Common myeloid progenitor, CD34-positive (primary cell): ENCODE measurements at regions not wholly inside any gene's neighbourhood (a gene's known extent, or its start where the extent isn't known, plus 50 kb on each side); places are given as distances from the start of the nearest gene placed in this dataset.

ENCODE experiments used
- CTCF ChIA-PET: fragments of 350-600 bp; sonication (Branson Sonifier 250); formaldehyde crosslinking; loops from one replicate; lab custom pipeline; 2021; ENCODE audit warnings: antibody characterized with exemption; lab: Charles Lee
- POLR2A ChIA-PET: fragments of 350-600 bp; sonication (Branson Sonifier 250); formaldehyde crosslinking; loops from one replicate; lab custom pipeline; 2021; ENCODE audit warnings: antibody characterized with exemption; lab: Charles Lee
- DNase-seq, 3 donors: peaks; one replicate each; pipeline versions ENCODE4 v3.0.0 to v3.0.0-alpha.2; 2013
- H3K27ac ChIP-seq, 2 experiments: 1 replicate in 1 of 2; 2 replicates in 1 of 2; pipeline ENCODE4 v1.7.0; 2013; ENCODE audit warnings: inconsistent platforms in 2 of 2, low read length in 2 of 2, mild to moderate bottlenecking in 2 of 2, low read depth in 1 of 2, moderate library complexity in 1 of 2; ENCODE audit not compliant: severe bottlenecking in 2 of 2, insufficient read depth in 1 of 2, poor library complexity in 1 of 2
- H3K27me3 ChIP-seq, 5 experiments: replicated peaks in 2 of 5; 1 replicate in 3 of 5; 2 replicates in 2 of 5; pipeline versions ENCODE4 v1.6.1 to v1.7.0; 2013; ENCODE audit warnings: low read length in 4 of 5, mild to moderate bottlenecking in 2 of 5, moderate library complexity in 2 of 5, inconsistent platforms in 1 of 5; ENCODE audit not compliant: insufficient read depth in 5 of 5, control insufficient read depth in 4 of 5
- H3K36me3 ChIP-seq, 4 experiments: 1 replicate in 2 of 4; 2 replicates in 2 of 4; pipeline versions ENCODE4 v1.6.1 to v1.7.0; 2013; ENCODE audit warnings: low read length in 3 of 4, control low read depth in 1 of 4, mild to moderate bottlenecking in 1 of 4; ENCODE audit not compliant: control insufficient read depth in 4 of 4, insufficient read depth in 4 of 4
- H3K4me1 ChIP-seq, 4 experiments: 1 replicate in 3 of 4; 2 replicates in 1 of 4; pipeline versions ENCODE4 v1.6.1 to v1.7.1; 2013; ENCODE audit warnings: low read length in 3 of 4, mild to moderate bottlenecking in 3 of 4, control low read depth in 1 of 4, inconsistent platforms in 1 of 4, moderate library complexity in 1 of 4; ENCODE audit not compliant: control insufficient read depth in 4 of 4, insufficient read depth in 4 of 4; ENCODE audit errors: control extremely low read depth in 1 of 4
- H3K4me3 ChIP-seq, 7 experiments: 1 replicate in 4 of 7; 2 replicates in 3 of 7; pipeline versions ENCODE4 v1.5.1 to v1.7.0; 2013; ENCODE audit warnings: mild to moderate bottlenecking in 7 of 7, low read length in 6 of 7, moderate library complexity in 6 of 7, inconsistent platforms in 2 of 7, low read depth in 2 of 7, control low read depth in 1 of 7; ENCODE audit not compliant: insufficient read depth in 4 of 7, control insufficient read depth in 1 of 7; ENCODE audit errors: extremely low read depth in 1 of 7
- H3K9me3 ChIP-seq, 5 experiments: 1 replicate in 4 of 5; 2 replicates in 1 of 5; pipeline versions ENCODE4 v1.6.1 to v1.7.1; 2013; ENCODE audit warnings: low read length in 4 of 5, mild to moderate bottlenecking in 2 of 5, inconsistent platforms in 1 of 5, low read depth in 1 of 5, moderate library complexity in 1 of 5; ENCODE audit not compliant: control insufficient read depth in 4 of 5, insufficient read depth in 2 of 5; ENCODE audit errors: control extremely low read depth in 1 of 5
- whole genome bisulfite sequencing: methylation state at CpG from one replicate; pipeline ENCODE4 v1.1.5; 2013; ENCODE audit not compliant: insufficient coverage; 5-methylcytosine and 5-hydroxymethylcytosine counted together

- H3K9me3 ChIP-seq = no peaks in the 10 kb centered on the region
- H3K36me3 ChIP-seq = no peaks in the 10 kb centered on the region
- DNase-seq = no peak
- H3K4me1 ChIP-seq = no peaks in the 10 kb centered on the region
- no peaks in the 10 kb centered on the region for H3K27me3 ChIP-seq
- H3K27ac ChIP-seq = no peak overlapping the region
- H3K4me3 ChIP-seq = no peak overlapping the region
- ChIA-PET POLR2A (no interaction called here), CTCF (no interaction called here)
- WGBS = no CpG with 5 or more reads among the region's 3 CpGs
These were observed 436.7 kb upstream of the CFAP20DC start for GRCh38 chr3:59486520-59486919.

- no peaks in the 10 kb centered on the region for H3K4me1 ChIP-seq
- no peaks in the 10 kb centered on the region for H3K36me3 ChIP-seq
- H3K4me3 ChIP-seq = no peak overlapping the region
- H3K9me3 ChIP-seq = no peaks in the 10 kb centered on the region
- ChIA-PET CTCF (no interaction called here), POLR2A (no interaction called here)
- no peak overlapping the region for H3K27ac ChIP-seq
- no peak for DNase-seq
- H3K27me3 ChIP-seq = no peaks in the 10 kb centered on the region
- WGBS = 83% methylated on average over 1 of the region's 3 CpGs
These were observed 433.4 kb upstream of the CFAP20DC start for GRCh38 chr3:59483191-59483590.

GRCh38 chr3:59482684-59483083, 432.9 kb upstream of the CFAP20DC start:
- no peak for DNase-seq
- WGBS = 99% methylated on average over 5 of the region's 5 CpGs
- no peak overlapping the region for H3K27ac ChIP-seq
- H3K27me3 ChIP-seq = no peaks in the 10 kb centered on the region
- CTCF ChIA-PET = no interaction called here
- H3K9me3 ChIP-seq = no peaks in the 10 kb centered on the region
- H3K4me1 ChIP-seq = no peaks in the 10 kb centered on the region
- POLR2A ChIA-PET = no interaction called here
- H3K4me3 ChIP-seq = no peak overlapping the region
- H3K36me3 ChIP-seq = no peaks in the 10 kb centered on the region

GRCh38 chr3:59481776-59482400, 432.1 kb upstream of the CFAP20DC start:
- Histone ChIP-seq H3K4me1 (no peaks in the 10 kb centered on the region), H3K27ac (no peak overlapping the region), H3K36me3 (no peaks in the 10 kb centered on the region), H3K27me3 (no peaks in the 10 kb centered on the region), H3K9me3 (no peaks in the 10 kb centered on the region), H3K4me3 (no peak overlapping the region)
- ChIA-PET CTCF (no interaction called here), POLR2A (no interaction called here)
- no peak for DNase-seq
- WGBS = 100% methylated on average over 2 of the region's 3 CpGs

- peak in 2 of 3 donors; percentile 29 to 48 for DNase-seq
- H3K27ac ChIP-seq = no peak overlapping the region
- ChIA-PET CTCF (no interaction called here), POLR2A (no interaction called here)
- no peak overlapping the region for H3K4me3 ChIP-seq
- 95% methylated on average over 4 of the region's 5 CpGs for WGBS
- H3K36me3 ChIP-seq = no peaks in the 10 kb centered on the region
- no peaks in the 10 kb centered on the region for H3K4me1 ChIP-seq
- no peaks in the 10 kb centered on the region for H3K9me3 ChIP-seq
- H3K27me3 ChIP-seq = no peaks in the 10 kb centered on the region
These were observed 430.7 kb upstream of the CFAP20DC start for GRCh38 chr3:59480486-59480995.

- no peak overlapping the region for H3K27ac ChIP-seq
- no peaks in the 10 kb centered on the region for H3K36me3 ChIP-seq
- H3K27me3 ChIP-seq = no peaks in the 10 kb centered on the region
- H3K4me1 ChIP-seq = no peaks in the 10 kb centered on the region
- POLR2A ChIA-PET = no interaction called here
- WGBS = 83% methylated on average over 2 of the region's 4 CpGs
- H3K4me3 ChIP-seq = no peak overlapping the region
- peaks cover 0 to 11% (median 5%) of the 10 kb centered on the region in 5 experiments for H3K9me3 ChIP-seq
- CTCF ChIA-PET = no interaction called here
- DNase-seq = no peak
These were observed 423.8 kb upstream of the CFAP20DC start for GRCh38 chr3:59473636-59474035.

- Histone ChIP-seq H3K27ac (no peak overlapping the region), H3K4me1 (no peaks in the 10 kb centered on the region), H3K9me3 (peaks cover 0 to 11% (median 5%) of the 10 kb centered on the region in 5 experiments), H3K36me3 (no peaks in the 10 kb centered on the region), H3K27me3 (no peaks in the 10 kb centered on the region), H3K4me3 (no peak overlapping the region)
- no peak for DNase-seq
- CTCF ChIA-PET = no interaction called here
- POLR2A ChIA-PET = no interaction called here
- WGBS = no CpG with 5 or more reads among the region's 3 CpGs
These were observed 422.7 kb upstream of the CFAP20DC start for GRCh38 chr3:59472541-59472940.
